H9 (cell line): ENCODE measurements at regions not wholly inside any gene's neighbourhood (a gene's known extent, or its start where the extent isn't known, plus 50 kb on each side); places are given as distances from the start of the nearest gene placed in this dataset.

Experiments used
- DNase-seq: peaks from one replicate; pipeline ENCODE4 v3.0.0-alpha.2; 2017
- H2AFZ ChIP-seq: one replicate; pipeline ENCODE4 v1.6.1; 2013; ENCODE audit warnings: mild to moderate bottlenecking, low read length, control low read depth, moderate library complexity
- H2AK5ac ChIP-seq: 2 replicates; pipeline ENCODE4 v1.6.1; 2013; ENCODE audit warnings: low read length, control low read depth, mixed read lengths; ENCODE audit not compliant: insufficient read length
- H2BK120ac ChIP-seq: one replicate; pipeline ENCODE4 v1.6.1; 2013; ENCODE audit warnings: low read depth, mild to moderate bottlenecking, low read length, control low read depth, inconsistent platforms; ENCODE audit not compliant: poor library complexity, severe bottlenecking
- H2BK12ac ChIP-seq: 2 replicates; pipeline ENCODE4 v1.6.1; 2013; ENCODE audit warnings: low read length, control low read depth, mixed read lengths, low read depth; ENCODE audit not compliant: insufficient read length
- H2BK15ac ChIP-seq: 2 replicates; pipeline ENCODE4 v1.6.1; 2013; ENCODE audit warnings: low read depth, low read length, control low read depth
- H2BK20ac ChIP-seq: one replicate; pipeline ENCODE4 v1.6.1; 2013; ENCODE audit warnings: low read depth, mild to moderate bottlenecking, low read length, control low read depth, inconsistent platforms; ENCODE audit not compliant: poor library complexity, severe bottlenecking
- H2BK5ac ChIP-seq: 2 replicates; pipeline ENCODE4 v1.6.1; 2013; ENCODE audit warnings: low read length, control low read depth, mixed read lengths; ENCODE audit not compliant: insufficient read length
- H3K14ac ChIP-seq: 2 replicates; pipeline ENCODE4 v1.6.1; 2013; ENCODE audit warnings: low read length, control low read depth; ENCODE audit not compliant: insufficient read depth
- H3K18ac ChIP-seq: 2 replicates; pipeline ENCODE4 v1.6.1; 2013; ENCODE audit warnings: low read depth, mild to moderate bottlenecking, mixed read lengths, low read length, control low read depth; ENCODE audit not compliant: insufficient read length
- H3K23ac ChIP-seq: 2 replicates; pipeline ENCODE4 v1.6.1; 2013; ENCODE audit warnings: low read length, control low read depth, mixed read lengths, low read depth; ENCODE audit not compliant: insufficient read length
- H3K23me2 ChIP-seq: 2 replicates; pipeline ENCODE4 v1.6.1; 2013; ENCODE audit warnings: low read depth, mild to moderate bottlenecking, mixed read lengths, low read length, control low read depth; ENCODE audit not compliant: insufficient read length, poor library complexity, severe bottlenecking
- H3K27ac ChIP-seq: 2 replicates; pipeline ENCODE4 v1.5.1; 2013; ENCODE audit warnings: low read length, control low read depth, mixed read lengths, low read depth; ENCODE audit not compliant: insufficient read length
- H3K27me3 ChIP-seq: 2 replicates; pipeline ENCODE4 v1.6.1; 2013; ENCODE audit warnings: low read length, control low read depth, inconsistent platforms; ENCODE audit not compliant: insufficient read depth
- H3K4ac ChIP-seq: 2 replicates; pipeline ENCODE4 v1.6.1; 2013; ENCODE audit warnings: low read depth, mild to moderate bottlenecking, control low read depth, inconsistent platforms, low read length, moderate library complexity
- H3K4me1 ChIP-seq: 2 replicates; pipeline ENCODE4 v1.6.1; 2013; ENCODE audit warnings: low read length, control low read depth, inconsistent platforms; ENCODE audit not compliant: insufficient read depth
- H3K4me2 ChIP-seq: 2 replicates; pipeline ENCODE4 v1.6.1; 2013; ENCODE audit warnings: low read length, control low read depth, mixed read lengths; ENCODE audit not compliant: insufficient read length, insufficient read depth
- H3K56ac ChIP-seq: 2 replicates; pipeline ENCODE4 v1.6.1; 2013; ENCODE audit warnings: low read depth, mild to moderate bottlenecking, mixed read lengths, low read length, control low read depth; ENCODE audit not compliant: insufficient read length
- H3K79me1 ChIP-seq: 2 replicates; pipeline ENCODE4 v1.6.1; 2013; ENCODE audit warnings: low read depth, mild to moderate bottlenecking, moderate library complexity, low read length, control low read depth, inconsistent platforms; ENCODE audit not compliant: insufficient read depth, poor library complexity, severe bottlenecking
- H3K79me2 ChIP-seq: 2 replicates; pipeline ENCODE4 v1.6.1; 2013; ENCODE audit warnings: low read length, control low read depth, inconsistent platforms; ENCODE audit not compliant: insufficient read depth
- H3K9ac ChIP-seq: 2 replicates; pipeline ENCODE4 v1.6.1; 2013; ENCODE audit warnings: low read length, control low read depth, mixed read lengths; ENCODE audit not compliant: insufficient read length; ENCODE audit errors: extremely low read depth
- H3K9me3 ChIP-seq: one replicate; pipeline ENCODE4 v1.6.1; 2013; ENCODE audit warnings: low read depth, low read length, inconsistent platforms; ENCODE audit not compliant: control insufficient read depth
- H3T11ph ChIP-seq: one replicate; pipeline ENCODE4 v1.6.1; 2013; ENCODE audit warnings: mild to moderate bottlenecking, low read length, control low read depth, inconsistent platforms
- H4K20me1 ChIP-seq: one replicate; pipeline ENCODE4 v1.6.1; 2013; ENCODE audit not compliant: control insufficient read depth, insufficient read length, insufficient read depth
- H4K5ac ChIP-seq: 2 replicates; pipeline ENCODE4 v1.6.1; 2013; ENCODE audit warnings: low read depth, mild to moderate bottlenecking, mixed read lengths, low read length, control low read depth; ENCODE audit not compliant: insufficient read length
- H4K8ac ChIP-seq: replicated peaks from 2 replicates; pipeline ENCODE4 v1.6.1; 2013; ENCODE audit warnings: low read length, control low read depth, mixed read lengths, low read depth; ENCODE audit not compliant: insufficient read length
- H4K91ac ChIP-seq: 2 replicates; pipeline ENCODE4 v1.6.1; 2013; ENCODE audit warnings: low read depth, mild to moderate bottlenecking, moderate library complexity, mixed read lengths, low read length, control low read depth; ENCODE audit not compliant: insufficient read length
- H3K27ac Mint-ChIP-seq, 3 experiments: 2 replicates in 2 of 3; 3 replicates in 1 of 3; pipeline ENCODE4 v1.8.0; 2020 to 2021; ENCODE audit warnings: mixed read lengths in 3 of 3, mild to moderate bottlenecking in 1 of 3, moderate library complexity in 1 of 3
- H3K27me3 Mint-ChIP-seq: 2 replicates; pipeline ENCODE4 v1.8.0; 2021; ENCODE audit warnings: low read depth, mild to moderate bottlenecking, moderate library complexity, mixed read lengths
- H3K36me3 Mint-ChIP-seq, 3 experiments: 2 replicates in 2 of 3; 3 replicates in 1 of 3; pipeline ENCODE4 v1.8.0; 2020 to 2021; ENCODE audit warnings: low read depth in 3 of 3, mixed read lengths in 3 of 3; ENCODE audit not compliant: insufficient read depth in 1 of 3
- H3K4me1 Mint-ChIP-seq, 2 experiments: 2 replicates each; pipeline ENCODE4 v1.8.0; 2020; ENCODE audit warnings: mixed read lengths in 2 of 2
- H3K4me3 Mint-ChIP-seq, 2 experiments: 2 replicates in 1 of 2; 3 replicates in 1 of 2; pipeline ENCODE4 v1.8.0; 2020 to 2021; ENCODE audit warnings: mild to moderate bottlenecking in 2 of 2, mixed read lengths in 2 of 2, moderate library complexity in 1 of 2
- H3K9me3 Mint-ChIP-seq, 2 experiments: 2 replicates in 1 of 2; 3 replicates in 1 of 2; pipeline ENCODE4 v1.8.0; 2020; ENCODE audit warnings: mild to moderate bottlenecking in 2 of 2, mixed read lengths in 2 of 2, moderate library complexity in 1 of 2
- WGBS: extraction: QIAGEN DNeasy Blood & Tissue Kit; methylation state at CpG from one replicate; pipeline ENCODE4 v1.1.7; 2013; ENCODE audit warnings: missing lambda C conversion rate, low lambda C conversion rate, mixed read lengths; ENCODE audit not compliant: insufficient read length; ENCODE audit errors: extremely low coverage; 5-methylcytosine and 5-hydroxymethylcytosine counted together
- TF ChIP-seq, protein P1 (sequence below): fragments of 200-600 bp; sonication (generic); conservative IDR thresholded peaks from 3 replicates; pipeline ENCODE4 v1.8.0; 2021; ENCODE audit warnings: antibody characterized with exemption, mild to moderate bottlenecking

DNA sequence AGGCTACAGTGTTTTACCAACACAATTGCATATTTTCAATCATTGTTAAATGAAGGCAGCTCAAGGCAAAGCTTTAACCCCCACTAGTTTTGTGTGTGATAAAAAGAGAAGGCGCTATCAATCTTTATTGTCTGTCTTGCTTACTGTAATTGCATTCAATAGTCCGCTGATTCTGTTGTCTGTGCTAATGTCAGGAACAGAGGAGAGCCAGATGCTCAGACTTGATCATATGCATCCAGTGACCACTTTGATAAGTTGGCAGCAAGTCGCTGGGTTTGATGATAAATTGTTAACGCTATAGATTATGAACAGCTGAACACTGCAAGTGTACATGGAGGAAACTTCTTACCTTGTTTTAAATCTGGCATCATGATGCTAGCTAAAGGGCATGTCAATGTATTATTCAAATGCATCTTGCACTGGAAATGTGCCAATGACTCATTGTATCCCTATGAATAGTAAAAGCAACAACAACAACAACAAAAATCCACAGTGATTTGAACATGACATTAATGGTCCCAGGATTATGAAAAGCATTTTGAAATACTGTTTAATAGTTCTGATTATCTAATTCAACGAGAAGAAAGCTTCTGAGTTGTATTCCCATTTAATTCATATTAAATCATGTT is 423.5 kb upstream of the FANCL start:
- no peak overlapping the region for H3K27ac ChIP-seq
- H3K79me1 ChIP-seq, result no peaks in the 10 kb centered on the region
- H2BK20ac ChIP-seq, result no peak overlapping the region
- TF ChIP-seq, protein P1, sequence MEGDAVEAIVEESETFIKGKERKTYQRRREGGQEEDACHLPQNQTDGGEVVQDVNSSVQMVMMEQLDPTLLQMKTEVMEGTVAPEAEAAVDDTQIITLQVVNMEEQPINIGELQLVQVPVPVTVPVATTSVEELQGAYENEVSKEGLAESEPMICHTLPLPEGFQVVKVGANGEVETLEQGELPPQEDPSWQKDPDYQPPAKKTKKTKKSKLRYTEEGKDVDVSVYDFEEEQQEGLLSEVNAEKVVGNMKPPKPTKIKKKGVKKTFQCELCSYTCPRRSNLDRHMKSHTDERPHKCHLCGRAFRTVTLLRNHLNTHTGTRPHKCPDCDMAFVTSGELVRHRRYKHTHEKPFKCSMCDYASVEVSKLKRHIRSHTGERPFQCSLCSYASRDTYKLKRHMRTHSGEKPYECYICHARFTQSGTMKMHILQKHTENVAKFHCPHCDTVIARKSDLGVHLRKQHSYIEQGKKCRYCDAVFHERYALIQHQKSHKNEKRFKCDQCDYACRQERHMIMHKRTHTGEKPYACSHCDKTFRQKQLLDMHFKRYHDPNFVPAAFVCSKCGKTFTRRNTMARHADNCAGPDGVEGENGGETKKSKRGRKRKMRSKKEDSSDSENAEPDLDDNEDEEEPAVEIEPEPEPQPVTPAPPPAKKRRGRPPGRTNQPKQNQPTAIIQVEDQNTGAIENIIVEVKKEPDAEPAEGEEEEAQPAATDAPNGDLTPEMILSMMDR, result no peak
- H3K23me2 ChIP-seq, result no peaks in the 10 kb centered on the region
- no peaks in the 10 kb centered on the region for H4K20me1 ChIP-seq
- H4K8ac ChIP-seq, result no peak overlapping the region
- H3K9me3 Mint-ChIP-seq, result peaks cover 0 to 4% of the 10 kb centered on the region in 2 experiments; a peak in 1 of 5 replicates
- H3K4me3 Mint-ChIP-seq, result no peak overlapping the region
- H3K4ac ChIP-seq, result no peak overlapping the region
- H2BK15ac ChIP-seq, result no peak overlapping the region
- no peak for DNase-seq
- no peaks in the 10 kb centered on the region for H3K4me1 Mint-ChIP-seq
- no peak overlapping the region for H3K4me2 ChIP-seq
- no peak overlapping the region for H2BK120ac ChIP-seq
- H3K56ac ChIP-seq, result no peak overlapping the region
- H3K27me3 ChIP-seq, result no peaks in the 10 kb centered on the region
- peak overlapping the region in 1 of 3 experiments; percentile 65; a peak in 1 of 7 replicates for H3K27ac Mint-ChIP-seq
- no peaks in the 10 kb centered on the region for H3K27me3 Mint-ChIP-seq
- no peak overlapping the region for H4K5ac ChIP-seq
- no peak overlapping the region for H4K91ac ChIP-seq
- no peak overlapping the region for H3K14ac ChIP-seq
- no peaks in the 10 kb centered on the region; a peak in 1 of 7 replicates for H3K36me3 Mint-ChIP-seq
- H3T11ph ChIP-seq, result no peak overlapping the region
- no peaks in the 10 kb centered on the region for H3K9me3 ChIP-seq
- H3K4me1 ChIP-seq, result no peaks in the 10 kb centered on the region
- H2BK12ac ChIP-seq, result no peak overlapping the region
- no peak overlapping the region for H3K18ac ChIP-seq
- H2AFZ ChIP-seq, result no peak overlapping the region
- H2BK5ac ChIP-seq, result no peak overlapping the region
- WGBS, result no CpG with 5 or more reads among the region's 5 CpGs
- no peaks in the 10 kb centered on the region for H3K79me2 ChIP-seq
- no peak overlapping the region for H3K23ac ChIP-seq
- no peak overlapping the region for H2AK5ac ChIP-seq
- H3K9ac ChIP-seq, result no peak overlapping the region
